ENCODE measurements at regions not wholly inside any gene's neighbourhood (a gene's known extent, or its start where the extent isn't known, plus 50 kb on each side); places are given as distances from the start of the nearest gene placed in this dataset.

DNA sequence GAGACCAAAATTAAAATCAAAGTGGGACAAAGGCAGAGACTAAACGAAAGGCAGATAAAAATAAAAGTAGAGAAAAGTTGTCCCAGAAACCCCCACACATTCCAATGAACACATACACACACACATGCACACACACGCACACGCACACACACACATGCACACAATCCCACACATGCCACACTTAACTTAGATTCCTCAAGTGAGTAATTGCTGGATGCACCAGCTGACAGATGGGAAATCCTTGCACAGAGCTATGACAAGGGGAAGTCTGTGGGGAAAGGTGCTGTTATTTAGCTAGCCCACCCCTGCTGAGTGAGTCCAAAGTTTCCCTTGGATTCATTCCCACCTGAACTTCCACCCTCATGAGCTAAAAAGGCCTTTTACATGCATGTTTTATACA lies 233.9 kb downstream of the RAB28 start (continued):
- TF ChIP-seq, protein P1, sequence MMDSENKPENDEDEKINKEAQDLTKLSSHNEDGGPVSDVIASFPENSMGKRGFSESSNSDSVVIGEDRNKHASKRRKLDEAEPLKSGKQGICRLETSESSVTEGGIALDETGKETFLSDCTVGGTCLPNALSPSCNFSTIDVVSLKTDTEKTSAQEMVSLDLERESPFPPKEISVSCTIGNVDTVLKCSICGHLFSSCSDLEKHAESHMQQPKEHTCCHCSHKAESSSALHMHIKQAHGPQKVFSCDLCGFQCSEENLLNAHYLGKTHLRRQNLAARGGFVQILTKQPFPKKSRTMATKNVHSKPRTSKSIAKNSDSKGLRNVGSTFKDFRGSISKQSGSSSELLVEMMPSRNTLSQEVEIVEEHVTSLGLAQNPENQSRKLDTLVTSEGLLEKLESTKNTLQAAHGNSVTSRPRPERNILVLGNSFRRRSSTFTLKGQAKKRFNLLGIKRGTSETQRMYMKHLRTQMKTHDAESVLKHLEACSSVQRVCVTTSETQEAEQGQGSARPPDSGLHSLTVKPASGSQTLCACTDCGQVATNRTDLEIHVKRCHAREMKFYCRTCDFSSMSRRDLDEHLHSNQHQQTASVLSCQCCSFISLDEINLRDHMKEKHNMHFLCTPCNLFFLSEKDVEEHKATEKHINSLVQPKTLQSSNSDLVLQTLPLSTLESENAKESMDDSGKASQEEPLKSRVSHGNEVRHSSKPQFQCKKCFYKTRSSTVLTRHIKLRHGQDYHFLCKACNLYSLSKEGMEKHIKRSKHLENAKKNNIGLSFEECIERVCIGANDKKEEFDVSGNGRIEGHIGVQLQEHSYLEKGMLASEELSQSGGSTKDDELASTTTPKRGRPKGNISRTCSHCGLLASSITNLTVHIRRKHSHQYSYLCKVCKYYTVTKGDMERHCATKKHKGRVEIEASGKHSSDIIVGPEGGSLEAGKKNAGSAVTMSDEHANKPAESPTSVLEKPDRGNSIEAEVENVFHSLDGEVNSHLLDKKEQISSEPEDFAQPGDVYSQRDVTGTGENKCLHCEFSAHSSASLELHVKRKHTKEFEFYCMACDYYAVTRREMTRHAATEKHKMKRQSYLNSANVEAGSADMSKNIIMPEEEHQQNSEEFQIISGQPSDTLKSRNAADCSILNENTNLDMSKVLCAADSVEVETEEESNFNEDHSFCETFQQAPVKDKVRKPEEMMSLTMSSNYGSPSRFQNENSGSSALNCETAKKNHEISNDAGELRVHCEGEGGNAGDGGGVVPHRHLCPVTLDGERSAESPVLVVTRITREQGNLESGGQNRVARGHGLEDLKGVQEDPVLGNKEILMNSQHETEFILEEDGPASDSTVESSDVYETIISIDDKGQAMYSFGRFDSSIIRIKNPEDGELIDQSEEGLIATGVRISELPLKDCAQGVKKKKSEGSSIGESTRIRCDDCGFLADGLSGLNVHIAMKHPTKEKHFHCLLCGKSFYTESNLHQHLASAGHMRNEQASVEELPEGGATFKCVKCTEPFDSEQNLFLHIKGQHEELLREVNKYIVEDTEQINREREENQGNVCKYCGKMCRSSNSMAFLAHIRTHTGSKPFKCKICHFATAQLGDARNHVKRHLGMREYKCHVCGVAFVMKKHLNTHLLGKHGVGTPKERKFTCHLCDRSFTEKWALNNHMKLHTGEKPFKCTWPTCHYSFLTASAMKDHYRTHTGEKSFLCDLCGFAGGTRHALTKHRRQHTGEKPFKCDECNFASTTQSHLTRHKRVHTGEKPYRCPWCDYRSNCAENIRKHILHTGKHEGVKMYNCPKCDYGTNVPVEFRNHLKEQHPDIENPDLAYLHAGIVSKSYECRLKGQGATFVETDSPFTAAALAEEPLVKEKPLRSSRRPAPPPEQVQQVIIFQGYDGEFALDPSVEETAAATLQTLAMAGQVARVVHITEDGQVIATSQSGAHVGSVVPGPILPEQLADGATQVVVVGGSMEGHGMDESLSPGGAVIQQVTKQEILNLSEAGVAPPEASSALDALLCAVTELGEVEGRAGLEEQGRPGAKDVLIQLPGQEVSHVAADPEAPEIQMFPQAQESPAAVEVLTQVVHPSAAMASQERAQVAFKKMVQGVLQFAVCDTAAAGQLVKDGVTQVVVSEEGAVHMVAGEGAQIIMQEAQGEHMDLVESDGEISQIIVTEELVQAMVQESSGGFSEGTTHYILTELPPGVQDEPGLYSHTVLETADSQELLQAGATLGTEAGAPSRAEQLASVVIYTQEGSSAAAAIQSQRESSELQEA (IDR thresholded peaks at IDR 0.05; ENCODE audit: low read depth): no peak
- TF ChIP-seq, protein P2, sequence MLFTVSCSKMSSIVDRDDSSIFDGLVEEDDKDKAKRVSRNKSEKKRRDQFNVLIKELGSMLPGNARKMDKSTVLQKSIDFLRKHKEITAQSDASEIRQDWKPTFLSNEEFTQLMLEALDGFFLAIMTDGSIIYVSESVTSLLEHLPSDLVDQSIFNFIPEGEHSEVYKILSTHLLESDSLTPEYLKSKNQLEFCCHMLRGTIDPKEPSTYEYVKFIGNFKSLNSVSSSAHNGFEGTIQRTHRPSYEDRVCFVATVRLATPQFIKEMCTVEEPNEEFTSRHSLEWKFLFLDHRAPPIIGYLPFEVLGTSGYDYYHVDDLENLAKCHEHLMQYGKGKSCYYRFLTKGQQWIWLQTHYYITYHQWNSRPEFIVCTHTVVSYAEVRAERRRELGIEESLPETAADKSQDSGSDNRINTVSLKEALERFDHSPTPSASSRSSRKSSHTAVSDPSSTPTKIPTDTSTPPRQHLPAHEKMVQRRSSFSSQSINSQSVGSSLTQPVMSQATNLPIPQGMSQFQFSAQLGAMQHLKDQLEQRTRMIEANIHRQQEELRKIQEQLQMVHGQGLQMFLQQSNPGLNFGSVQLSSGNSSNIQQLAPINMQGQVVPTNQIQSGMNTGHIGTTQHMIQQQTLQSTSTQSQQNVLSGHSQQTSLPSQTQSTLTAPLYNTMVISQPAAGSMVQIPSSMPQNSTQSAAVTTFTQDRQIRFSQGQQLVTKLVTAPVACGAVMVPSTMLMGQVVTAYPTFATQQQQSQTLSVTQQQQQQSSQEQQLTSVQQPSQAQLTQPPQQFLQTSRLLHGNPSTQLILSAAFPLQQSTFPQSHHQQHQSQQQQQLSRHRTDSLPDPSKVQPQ (CRISPR knock-in tag; IDR thresholded peaks at IDR 0.05; ENCODE audit: borderline replicate concordance): no peak

All from K562 (cell line).